GM19467 (cell line): ENCODE measurements at regions not wholly inside any gene's neighbourhood (a gene's known extent, or its start where the extent isn't known, plus 50 kb on each side); places are given as distances from the start of the nearest gene placed in this dataset.
"Not testable (repeated sequence)": the region's sequence is repeated elsewhere in the genome, so short reads cannot be mapped to it uniquely, and the experiment has no call there.

Experiments used
- ATAC-seq: cut with Tn5 transposase; IDR thresholded peaks from one replicate; pipeline ENCODE4 v1.9.1; 2021; ENCODE audit warnings: mild to moderate bottlenecking, moderate library complexity; ENCODE audit not compliant: unreplicated experiment

DNA sequence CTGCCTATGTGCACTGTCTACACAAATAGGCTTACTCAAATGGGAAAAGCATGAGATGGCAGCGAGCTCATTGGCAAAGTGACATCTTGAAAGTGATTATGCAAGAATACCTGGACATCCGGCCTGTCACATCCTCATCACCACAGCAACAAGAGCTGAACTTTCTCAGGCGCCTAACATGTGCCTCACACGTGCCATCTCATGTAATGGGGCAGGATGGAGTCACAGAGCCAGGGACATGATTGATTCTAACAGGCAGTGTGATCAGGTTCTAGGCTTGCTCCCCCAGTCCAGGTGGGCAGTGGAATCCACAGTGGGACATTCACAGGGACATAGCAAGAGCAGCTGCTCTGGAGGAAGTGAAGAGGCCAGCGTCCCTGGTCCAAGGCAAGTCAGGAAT is 192.3 kb upstream of the SSTR4 start:
- ATAC-seq = no peak

DNA sequence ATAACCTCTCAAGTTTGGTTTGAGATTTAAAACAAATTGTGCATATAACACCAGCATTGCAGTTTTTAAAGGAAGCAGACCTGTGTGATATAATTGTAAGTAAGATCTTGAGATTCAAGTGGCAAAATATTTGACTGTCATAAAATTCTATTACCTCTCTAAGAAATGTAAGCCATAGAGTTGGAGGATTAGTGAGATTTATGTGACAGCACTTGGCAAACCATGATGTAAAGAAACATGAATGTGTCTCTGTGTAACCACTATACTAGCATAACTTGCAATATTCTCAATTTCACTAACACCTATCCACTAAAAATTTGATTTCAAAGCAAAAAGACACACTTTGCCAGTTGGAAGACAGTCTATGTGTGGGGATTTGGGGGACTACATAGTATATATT is 190.2 kb upstream of the SSTR4 start:
- ATAC-seq = no peak

GRCh38 chr20:22846863-22847262 is 188.2 kb upstream of the SSTR4 start:
- no peak for ATAC-seq

DNA sequence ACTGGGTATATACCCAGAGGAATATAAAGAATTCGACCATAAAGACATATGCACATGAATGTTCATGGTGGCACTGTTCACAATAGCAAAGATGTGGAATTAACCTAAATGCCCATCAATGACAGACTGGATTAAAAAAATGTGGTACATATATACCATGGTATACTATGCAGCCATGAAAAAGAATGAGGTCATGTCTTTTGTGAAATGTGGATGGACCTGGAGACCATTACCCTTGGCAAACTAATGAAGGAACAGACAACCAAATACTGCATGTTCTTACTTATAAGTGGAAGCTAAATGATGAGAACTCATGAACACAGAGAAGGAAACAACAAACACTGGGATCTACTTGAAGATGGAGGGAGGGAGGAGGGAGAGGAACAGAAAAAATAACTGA is 186.7 kb upstream of the SSTR4 start:
- no peak for ATAC-seq

DNA sequence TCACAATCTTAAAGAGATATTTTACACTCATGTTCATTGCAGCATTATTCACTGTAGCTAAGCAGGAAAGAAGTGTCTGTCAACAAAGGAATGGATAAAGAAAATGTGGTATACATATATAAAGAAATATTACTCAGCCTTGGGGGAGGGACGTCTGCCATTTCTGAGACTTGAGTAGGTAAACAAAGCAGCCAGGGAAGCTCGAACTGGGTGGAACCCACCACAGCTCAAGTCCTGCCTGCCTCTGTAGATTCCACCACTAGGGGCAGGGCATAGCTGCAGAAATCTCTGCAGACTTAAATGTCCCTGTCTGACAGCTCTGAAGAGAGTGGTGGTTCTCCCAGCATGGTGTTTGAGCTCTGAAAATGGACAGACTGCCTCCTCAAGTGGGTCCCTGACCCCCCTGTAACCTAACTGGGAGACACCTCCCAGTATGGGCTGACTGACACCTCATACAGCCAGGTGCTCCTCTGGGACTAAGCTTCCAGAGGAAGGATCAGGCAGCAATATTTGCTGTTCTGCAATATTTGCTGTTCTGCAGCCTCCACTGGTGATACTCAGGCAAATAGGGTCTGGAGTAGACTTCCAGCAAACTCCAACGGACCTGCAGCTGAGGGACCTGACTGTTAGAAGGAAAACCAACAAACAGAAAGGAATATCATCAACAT is 183.3 kb upstream of the SSTR4 start:
- not testable (repeated sequence) for ATAC-seq

- no peak for ATAC-seq
Observed at GRCh38 chr20:22861231-22861980, 173.7 kb upstream of the SSTR4 start.

- no peak for ATAC-seq
Observed at GRCh38 chr20:22861990-22862389, 173.1 kb upstream of the SSTR4 start.

DNA sequence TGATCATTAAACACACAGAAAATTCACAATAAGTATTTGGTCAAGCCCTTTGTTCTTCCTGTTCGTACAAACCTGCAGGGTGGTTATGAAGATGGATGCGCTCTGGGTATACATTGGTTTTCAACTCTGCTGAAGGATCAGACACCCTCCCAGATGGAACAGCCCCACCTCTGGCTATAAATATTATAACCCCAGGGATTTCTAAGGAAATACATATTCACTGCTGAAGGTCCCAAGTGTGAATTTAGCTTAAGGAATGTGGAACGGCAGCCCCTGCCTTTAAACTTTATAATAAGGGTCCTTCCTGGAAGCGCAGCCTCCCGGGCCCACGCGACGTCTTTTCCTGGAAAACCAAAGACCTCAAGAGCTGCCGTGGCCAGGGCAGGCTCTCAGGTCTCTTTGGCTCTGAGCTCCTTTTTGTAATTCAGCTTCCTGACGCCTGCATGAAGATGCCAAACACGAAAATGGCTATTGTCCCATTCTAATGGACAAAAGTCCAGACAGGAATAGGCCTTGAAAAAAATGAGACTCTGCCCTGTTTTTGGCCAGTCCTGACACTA is 172.4 kb upstream of the SSTR4 start:
- ATAC-seq = no peak

DNA sequence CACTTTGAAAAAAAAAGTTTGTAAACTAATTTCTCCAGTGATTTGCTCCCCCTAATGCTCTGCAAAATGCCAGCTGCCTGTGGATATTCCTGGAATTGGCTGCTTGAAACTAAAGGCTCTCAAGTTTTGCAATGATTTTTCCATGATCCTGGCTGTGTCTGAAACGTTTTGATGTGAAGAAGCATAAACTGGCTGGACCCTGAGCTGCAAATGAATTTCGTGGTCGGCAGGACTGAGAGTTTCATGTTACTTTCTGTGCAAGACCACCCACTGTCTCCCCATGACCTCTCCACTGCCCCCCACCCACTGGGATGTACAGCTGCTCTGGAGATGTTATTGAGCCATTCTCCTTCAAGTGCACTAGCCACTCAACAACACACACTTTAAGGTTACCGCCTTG is 171.3 kb upstream of the SSTR4 start:
- ATAC-seq = no peak

DNA sequence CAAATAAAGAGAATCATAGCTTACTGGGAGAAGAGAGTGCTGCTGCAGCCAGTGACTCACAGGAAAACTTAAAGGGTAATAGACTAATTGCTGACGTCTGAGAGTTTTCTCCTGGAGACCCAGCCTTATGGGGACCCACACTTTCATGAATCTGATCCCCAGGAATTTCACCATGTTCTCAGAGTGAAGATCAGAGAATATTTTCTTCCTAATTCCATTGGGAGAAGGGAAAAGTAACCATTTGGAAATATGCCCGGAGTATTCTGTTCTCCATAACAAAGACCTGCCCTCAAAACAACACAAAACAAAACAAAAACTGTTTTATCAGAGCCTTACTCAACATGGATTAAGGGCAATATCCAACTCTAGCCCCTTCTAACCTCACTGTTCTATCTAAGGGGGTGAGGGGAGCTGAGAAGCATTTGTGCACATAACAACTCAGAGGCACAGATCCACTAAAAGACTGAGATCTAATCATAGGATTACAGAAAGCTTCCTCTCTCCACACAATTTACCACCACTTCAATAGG is 168.2 kb upstream of the SSTR4 start:
- no peak for ATAC-seq

- no peak for ATAC-seq
Observed at GRCh38 chr20:22878166-22878565, 156.9 kb upstream of the SSTR4 start.

DNA sequence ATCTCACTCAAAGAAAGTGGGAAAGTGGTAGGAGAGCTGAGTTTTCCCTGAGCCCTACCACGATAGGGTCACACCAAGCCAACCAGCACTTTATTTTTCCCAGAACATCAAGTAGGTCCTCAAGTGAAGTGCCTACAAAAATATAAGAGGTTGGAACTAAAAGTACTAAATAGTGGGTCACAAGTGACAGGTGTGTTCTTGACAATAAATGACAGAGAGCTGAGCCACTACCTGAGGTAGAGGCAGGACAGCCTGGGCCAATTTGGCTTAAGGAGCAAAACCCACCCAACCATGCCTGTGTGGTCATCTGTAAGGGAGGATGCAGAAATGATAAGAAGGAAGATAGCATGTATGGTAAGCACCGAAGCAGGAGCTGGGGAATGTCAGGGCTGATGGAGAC is 154.8 kb upstream of the SSTR4 start:
- no peak for ATAC-seq

GRCh38 chr20:22887796-22888195 is 147.3 kb upstream of the SSTR4 start:
- no peak for ATAC-seq

GRCh38 chr20:22890594-22891300 is 144.4 kb upstream of the SSTR4 start:
- no peak for ATAC-seq

DNA sequence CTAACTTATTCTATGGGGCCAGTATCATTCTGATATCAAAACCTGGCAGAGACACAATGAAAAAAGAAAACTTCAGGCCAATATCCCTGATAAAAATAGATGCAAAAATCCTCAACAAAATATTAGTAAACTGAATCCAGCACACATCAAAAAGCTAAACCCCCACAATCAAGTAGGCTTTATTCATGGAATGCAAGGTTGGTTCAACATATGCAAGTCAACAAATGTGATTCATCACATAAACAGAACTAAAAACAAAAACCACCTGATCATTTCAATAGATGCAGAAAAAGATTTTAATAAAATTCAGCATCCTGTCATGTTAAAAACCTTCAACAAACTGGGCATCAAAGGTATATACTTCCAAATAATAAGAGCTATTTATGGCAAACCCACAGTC is 133.9 kb upstream of the SSTR4 start:
- ATAC-seq = no peak

DNA sequence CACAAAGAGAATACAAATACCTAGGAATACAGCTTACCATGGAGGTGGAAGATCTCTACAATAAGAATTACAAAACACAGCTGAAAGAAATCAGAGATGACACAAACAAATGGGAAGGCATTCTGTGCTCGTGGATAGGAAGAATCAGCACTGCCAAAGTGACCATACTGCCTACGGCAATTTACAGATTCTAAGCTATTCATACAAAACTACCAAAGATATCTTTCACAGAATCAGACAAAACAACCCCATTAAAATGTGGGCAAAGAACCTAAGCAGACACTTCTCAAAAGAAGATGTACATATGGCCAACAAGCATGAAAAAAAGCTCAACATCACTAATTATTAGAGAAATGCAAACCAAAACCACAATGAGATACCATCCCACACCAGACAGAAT is 133.2 kb upstream of the SSTR4 start:
- no peak for ATAC-seq

GRCh38 chr20:22904386-22904785 is 130.7 kb upstream of the SSTR4 start:
- no peak for ATAC-seq

DNA sequence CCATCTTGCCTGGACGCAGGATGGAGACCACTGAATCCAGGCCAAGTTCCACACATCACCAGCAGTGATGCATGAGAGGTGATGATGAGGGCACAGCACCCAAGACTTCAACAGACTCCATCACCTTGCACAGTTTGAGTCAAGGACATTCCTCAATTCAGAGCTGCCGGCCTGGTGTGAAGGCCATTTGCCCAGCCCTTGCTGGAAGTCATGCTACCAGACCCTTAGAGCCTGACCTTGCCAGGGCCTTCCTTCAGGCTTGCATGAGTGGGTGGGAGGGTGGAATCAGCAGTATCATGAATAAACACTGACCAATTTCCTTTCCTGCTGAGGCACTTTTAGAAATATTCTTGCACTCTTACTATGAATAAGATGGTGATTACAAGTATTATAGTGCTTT is 130.2 kb upstream of the SSTR4 start:
- no peak for ATAC-seq

GRCh38 chr20:22905658-22906057 is 129.5 kb upstream of the SSTR4 start:
- no peak for ATAC-seq

GRCh38 chr20:22908437-22908836 is 126.7 kb upstream of the SSTR4 start:
- ATAC-seq = no peak

GRCh38 chr20:22908944-22909343 is 126.2 kb upstream of the SSTR4 start:
- no peak for ATAC-seq

- ATAC-seq = no peak
Observed at GRCh38 chr20:22909436-22909835, 125.7 kb upstream of the SSTR4 start.
